ENCODE measurements at regions not wholly inside any gene's neighbourhood (a gene's known extent, or its start where the extent isn't known, plus 50 kb on each side); places are given as distances from the start of the nearest gene placed in this dataset.

DNA sequence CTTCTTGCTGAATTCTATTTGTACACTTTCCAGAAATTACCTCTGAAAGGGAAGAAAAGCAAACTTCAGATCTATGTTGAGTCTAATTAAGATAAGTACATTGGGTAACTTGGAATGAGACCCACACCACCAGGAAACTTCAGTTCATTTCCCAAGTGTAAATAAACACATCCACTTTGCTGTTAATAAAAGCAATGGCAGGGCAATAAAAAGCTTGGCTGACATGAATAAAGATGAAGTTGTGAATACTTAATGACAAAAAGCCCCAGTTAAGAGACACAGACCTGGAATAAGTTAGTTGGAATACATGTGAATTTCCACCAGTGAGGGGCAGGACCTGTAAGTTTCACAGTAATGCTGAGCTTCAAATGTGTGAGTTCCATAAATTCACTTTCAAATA, 83.3 kb downstream of the MEX3B start (continued):
- TF ChIP-seq, protein P1, sequence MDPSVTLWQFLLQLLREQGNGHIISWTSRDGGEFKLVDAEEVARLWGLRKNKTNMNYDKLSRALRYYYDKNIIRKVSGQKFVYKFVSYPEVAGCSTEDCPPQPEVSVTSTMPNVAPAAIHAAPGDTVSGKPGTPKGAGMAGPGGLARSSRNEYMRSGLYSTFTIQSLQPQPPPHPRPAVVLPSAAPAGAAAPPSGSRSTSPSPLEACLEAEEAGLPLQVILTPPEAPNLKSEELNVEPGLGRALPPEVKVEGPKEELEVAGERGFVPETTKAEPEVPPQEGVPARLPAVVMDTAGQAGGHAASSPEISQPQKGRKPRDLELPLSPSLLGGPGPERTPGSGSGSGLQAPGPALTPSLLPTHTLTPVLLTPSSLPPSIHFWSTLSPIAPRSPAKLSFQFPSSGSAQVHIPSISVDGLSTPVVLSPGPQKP (CRISPR knock-in tag; IDR thresholded peaks at IDR 0.05) = no peak
- TF ChIP-seq ZEB2 (IDR thresholded peaks at IDR 0.05) (no peak), ADNP (tag; IDR thresholded peaks at IDR 0.05) (no peak), U2AF1 (optimal IDR thresholded peaks at IDR 0.05; ENCODE audit: low read depth, low read length) (no peak), ZNF212 (CRISPR knock-in tag; IDR thresholded peaks at IDR 0.05) (no peak)

DNA sequence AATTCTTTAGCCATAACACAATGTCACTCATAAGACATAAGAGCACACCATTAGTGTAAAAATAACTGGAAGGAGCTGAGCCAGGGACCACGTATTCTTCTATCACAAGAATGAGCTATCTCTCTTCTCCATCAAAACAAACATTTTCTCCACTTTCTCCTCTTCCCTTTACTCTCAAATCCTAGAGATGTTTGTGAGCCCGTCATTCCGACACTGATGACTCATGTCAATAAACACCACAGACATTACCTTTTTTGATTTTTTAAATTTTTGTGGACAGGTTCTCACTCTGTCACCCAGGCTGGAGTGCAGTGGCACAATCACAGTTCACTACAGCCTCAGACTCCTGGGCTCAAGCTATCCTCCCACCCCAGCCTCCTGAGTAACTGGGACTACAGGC, 86.6 kb downstream of the MEX3B start:
- BruUV-seq (replicated peaks) = no TSS peak
- Histone ChIP-seq H3K4me1 (replicated peaks in 1 of 2; ENCODE audit: control insufficient read depth in 2 of 2, insufficient read depth in 2 of 2, low read length in 2 of 2) (peaks cover 5 to 26% of the 10 kb centered on the region in 2 experiments; a peak in 4 of 5 replicates), H4K20me1 (replicated peaks; ENCODE audit: control insufficient read depth, insufficient read depth, low read length) (no peaks in the 10 kb centered on the region), H3K27ac (ENCODE audit: extremely low read depth, low read depth, low read length) (no peak overlapping the region), H2AFZ (ENCODE audit: low read depth, low read length) (peak overlapping the region; percentile 64; the same call in 1 of the 2 replicates), H3K4me3 (no peak overlapping the region), H3K9me3 (replicated peaks; ENCODE audit: control insufficient read depth, insufficient read depth, low read depth, low read length) (no peaks in the 10 kb centered on the region), H3K9me1 (ENCODE audit: control insufficient read depth, insufficient read depth, low read length) (no peaks in the 10 kb centered on the region), H3K79me2 (ENCODE audit: control insufficient read depth, insufficient read depth, low read length) (no peaks in the 10 kb centered on the region), H3K36me3 (ENCODE audit: control insufficient read depth, insufficient read depth, low read length) (no peaks in the 10 kb centered on the region), H3K4me2 (ENCODE audit: insufficient read depth, low read length) (no peak overlapping the region), H3K27me3 (ENCODE audit: control insufficient read depth in 2 of 2, insufficient read depth in 2 of 2, low read length in 2 of 2) (no peaks in the 10 kb centered on the region), H3K9ac (ENCODE audit: insufficient read depth in 1 of 2, low read depth in 2 of 2, low read length in 2 of 2) (no peak overlapping the region)
- no peak for DNase-seq (ENCODE audit: extremely low read depth in 1 of 4, low spot score in 3 of 4)
- ChIA-PET CTCF (ENCODE audit: low intra/inter-chr PET ratio) (no interaction called here), POLR2A (interaction anchor here (1.1 kb wide), 1 partner anchor 13 kb away, joined by 3 read pairs; no protein-coding TSS in a partner anchor)
- no peak for FAIRE-seq
- no peak for ATAC-seq
- 22% methylated on average over 3 of the region's 3 CpGs for WGBS (ENCODE audit: insufficient coverage, low coverage, missing lambda C conversion rate)
- intact Hi-C loops (cut with micrococcal nuclease) (no loop called here), in situ Hi-C loops (cut with MboI) (no loop called here)
- TF ChIP-seq CXXC5 (CRISPR knock-in tag; IDR thresholded peaks at IDR 0.05) (no peak), SMAD2 (IDR thresholded peaks at IDR 0.05; ENCODE audit: low read depth, low read length) (no peak), ZNF75A (CRISPR knock-in tag; IDR thresholded peaks at IDR 0.05) (no peak), ETV5 (CRISPR knock-in tag; IDR thresholded peaks at IDR 0.05; ENCODE audit: low read depth) (no peak), PPARD (CRISPR knock-in tag; IDR thresholded peaks at IDR 0.05) (no peak), JUND (IDR thresholded peaks at IDR 0.05; ENCODE audit: borderline replicate concordance, low read depth, low read length) (peak; percentile 33; the same call in 1 of the 2 replicates), JUND (tag; IDR thresholded peaks at IDR 0.05; ENCODE audit: borderline replicate concordance, low read depth, low read length) (no peak), ZNF717 (CRISPR knock-in tag; IDR thresholded peaks at IDR 0.05) (no peak), POLR2G (IDR thresholded peaks at IDR 0.05; ENCODE audit: low read depth, low read length) (no peak), ELF4 (CRISPR knock-in tag; IDR thresholded peaks at IDR 0.05) (no peak), MAFG (tag; conservative IDR thresholded peaks at IDR 0.05) (no peak), GABPB2 (CRISPR knock-in tag; conservative IDR thresholded peaks at IDR 0.05) (no peak), RBM34 (IDR thresholded peaks at IDR 0.05; ENCODE audit: borderline replicate concordance, insufficient read depth, low read length) (no peak), TRIM28 (IDR thresholded peaks at IDR 0.05) (no peak)
- TF ChIP-seq, protein P2, sequence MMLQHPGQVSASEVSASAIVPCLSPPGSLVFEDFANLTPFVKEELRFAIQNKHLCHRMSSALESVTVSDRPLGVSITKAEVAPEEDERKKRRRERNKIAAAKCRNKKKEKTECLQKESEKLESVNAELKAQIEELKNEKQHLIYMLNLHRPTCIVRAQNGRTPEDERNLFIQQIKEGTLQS (IDR thresholded peaks at IDR 0.05) = peak; percentile 62
- TF ChIP-seq, protein P2 (CRISPR knock-in tag; conservative IDR thresholded peaks at IDR 0.05) = no peak
